CD4-positive, alpha-beta T cell treated with Interleukin-15 for 1 hour (primary cell): ENCODE measurements at regions not wholly inside any gene's neighbourhood (a gene's known extent, or its start where the extent isn't known, plus 50 kb on each side); places are given as distances from the start of the nearest gene placed in this dataset.
A peak's percentile ranks its signal among the peaks of the same experiment; 100 is the strongest.
"Not testable (repeated sequence)": the region's sequence is repeated elsewhere in the genome, so short reads cannot be mapped to it uniquely, and the experiment has no call there.

Experiments
- DNase-seq: peaks from one replicate; pipeline ENCODE4 v3.0.0-alpha.2; 2020

DNA sequence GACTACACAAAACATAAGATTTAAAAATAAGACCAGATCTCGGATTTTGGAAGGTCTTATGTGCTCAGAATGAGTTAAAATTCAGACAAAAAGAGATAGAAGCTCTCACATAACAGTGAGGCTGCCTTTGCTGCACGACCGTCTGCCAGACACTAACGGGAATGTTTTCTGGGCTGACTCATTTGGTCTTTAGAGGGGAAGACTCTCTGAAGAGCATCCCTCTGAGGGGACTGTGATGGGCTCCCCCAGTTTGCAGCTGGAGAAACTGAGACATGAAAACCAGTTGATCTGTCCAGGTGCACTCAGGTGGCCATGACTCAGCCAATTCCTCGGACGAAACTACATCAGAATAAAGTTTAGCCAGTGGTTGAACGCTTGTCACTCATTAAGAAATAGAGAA is 153.9 kb downstream of the RNASET2 start:
- no peak for DNase-seq

GRCh38 chr6:166800137-166800536 is 156.2 kb downstream of the RNASET2 start:
- DNase-seq = no peak

- no peak for DNase-seq
These were observed 157.7 kb downstream of the RNASET2 start for GRCh38 chr6:166798652-166799051.

GRCh38 chr6:166796610-166797009 is 159.7 kb downstream of the RNASET2 start:
- no peak for DNase-seq

DNA sequence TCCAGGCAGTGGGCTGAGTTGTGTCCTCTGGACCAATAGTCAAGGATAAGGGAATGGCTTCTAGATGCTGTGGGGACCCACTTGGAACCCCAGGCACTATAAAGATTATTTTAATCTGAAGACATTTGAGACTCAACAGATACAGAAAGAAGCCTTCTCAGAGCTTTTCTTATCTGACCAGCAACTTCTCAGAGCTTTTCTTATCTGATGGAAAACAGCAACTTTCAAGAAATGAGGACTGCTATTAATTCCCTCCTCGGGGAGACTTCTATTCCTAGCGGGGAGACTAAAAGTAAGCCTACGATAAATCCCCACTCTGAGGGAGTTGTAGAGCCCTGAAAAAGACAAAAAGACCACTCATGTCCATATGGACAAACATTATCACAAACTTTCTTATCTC is 160.5 kb downstream of the RNASET2 start:
- no peak for DNase-seq

- not testable (repeated sequence) for DNase-seq
These were observed 163.8 kb upstream of the RPS6KA2 start for GRCh38 chr6:166790808-166791207.

DNA sequence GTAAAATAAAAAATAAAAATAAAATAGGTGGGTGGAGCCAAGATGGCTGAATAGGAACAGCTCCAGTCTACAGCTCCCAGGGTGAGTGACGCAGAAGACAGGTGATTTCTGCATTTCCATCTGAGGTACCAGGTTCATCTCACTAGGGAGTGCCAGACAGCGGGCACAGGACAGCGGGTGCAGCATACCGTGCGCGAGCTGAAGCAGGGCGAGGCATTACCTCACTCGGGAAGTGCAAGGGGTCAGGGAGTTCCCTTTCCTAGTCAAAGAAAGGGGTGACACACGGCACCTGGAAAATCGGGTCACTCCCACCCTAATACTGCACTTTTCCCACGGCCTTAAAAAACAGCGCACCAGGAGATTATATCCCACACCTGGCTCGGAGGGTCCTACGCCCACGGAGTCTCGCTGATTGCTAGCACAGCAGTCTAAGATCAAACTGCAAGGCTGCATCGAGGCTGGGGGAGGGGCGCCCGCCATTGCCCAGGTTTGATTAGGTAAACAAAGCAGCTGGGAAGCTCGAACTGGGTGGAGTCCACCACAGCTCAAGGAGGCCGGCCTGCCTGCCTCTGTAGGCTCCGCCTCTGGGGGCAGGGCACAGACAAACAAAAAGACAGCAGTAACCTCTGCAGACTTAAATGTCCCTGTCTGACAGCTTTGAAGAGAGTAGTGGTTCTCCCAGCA is 161.9 kb upstream of the RPS6KA2 start:
- DNase-seq = not testable (repeated sequence)

GRCh38 chr6:166786704-166787293 is 159.7 kb upstream of the RPS6KA2 start:
- no peak for DNase-seq

DNA sequence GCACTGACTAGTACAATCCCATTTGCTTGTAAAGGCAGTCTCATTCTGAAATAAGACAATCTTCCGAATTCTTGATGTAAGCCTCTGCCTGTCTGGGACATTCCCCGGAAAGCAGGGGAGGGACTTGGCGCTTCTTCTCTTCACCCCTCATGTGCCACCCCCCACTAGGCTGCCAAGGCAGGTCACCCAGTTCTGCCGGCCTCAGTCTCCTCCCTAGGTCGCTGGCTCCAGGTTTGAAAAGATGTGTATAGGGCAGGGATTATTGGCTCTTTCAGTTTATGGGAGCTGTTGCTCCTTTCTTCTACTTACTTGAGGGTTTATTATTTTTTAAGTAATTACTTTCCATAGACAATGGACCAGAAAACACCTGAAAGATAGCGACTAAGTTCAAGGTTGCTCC is 158.1 kb upstream of the RPS6KA2 start:
- DNase-seq = no peak

DNA sequence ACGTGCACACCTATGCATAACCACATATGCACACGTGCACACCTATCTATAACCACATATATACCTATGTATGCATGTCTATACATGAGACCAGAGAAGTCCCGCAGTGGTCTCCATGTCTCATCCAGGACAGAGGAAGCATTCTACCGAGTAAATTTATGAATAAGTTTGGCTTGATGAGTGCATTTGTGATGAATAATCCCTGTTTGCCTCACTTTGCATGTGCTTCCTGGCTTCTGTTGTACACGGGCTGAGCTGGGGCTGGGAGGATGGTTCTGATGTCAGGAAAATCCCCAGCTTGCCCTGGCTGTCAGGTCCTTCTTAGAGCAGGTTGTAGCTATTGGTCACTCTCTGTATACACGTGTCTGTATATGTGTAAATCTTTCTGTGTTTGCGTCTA is 157.6 kb upstream of the RPS6KA2 start:
- DNase-seq = no peak

DNA sequence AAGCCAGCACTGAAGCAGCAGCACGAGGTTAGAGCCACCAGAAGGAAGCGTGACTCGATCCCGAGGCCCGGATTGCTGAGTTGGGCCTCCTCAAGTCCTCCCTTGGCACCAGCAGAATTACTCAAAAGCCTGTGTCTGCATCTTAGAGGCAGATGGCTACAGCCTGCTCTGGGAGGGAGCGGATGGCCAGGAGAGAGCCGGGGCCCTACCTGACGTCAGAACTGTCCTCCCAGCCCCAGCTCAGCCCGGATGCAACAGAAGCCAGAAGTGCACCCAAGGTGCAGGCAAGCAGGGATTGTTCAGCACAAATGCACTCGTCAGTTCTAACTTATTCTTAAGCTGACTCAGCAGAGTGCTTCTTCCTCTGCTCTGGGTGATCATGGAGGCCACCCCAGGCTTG is 155.5 kb upstream of the RPS6KA2 start:
- no peak for DNase-seq

GRCh38 chr6:166781331-166781730 is 154.3 kb upstream of the RPS6KA2 start:
- no peak for DNase-seq

GRCh38 chr6:166779963-166780683 is 153.1 kb upstream of the RPS6KA2 start:
- no peak for DNase-seq

- DNase-seq = no peak
These were observed 152.3 kb upstream of the RPS6KA2 start for GRCh38 chr6:166779381-166779780.

DNA sequence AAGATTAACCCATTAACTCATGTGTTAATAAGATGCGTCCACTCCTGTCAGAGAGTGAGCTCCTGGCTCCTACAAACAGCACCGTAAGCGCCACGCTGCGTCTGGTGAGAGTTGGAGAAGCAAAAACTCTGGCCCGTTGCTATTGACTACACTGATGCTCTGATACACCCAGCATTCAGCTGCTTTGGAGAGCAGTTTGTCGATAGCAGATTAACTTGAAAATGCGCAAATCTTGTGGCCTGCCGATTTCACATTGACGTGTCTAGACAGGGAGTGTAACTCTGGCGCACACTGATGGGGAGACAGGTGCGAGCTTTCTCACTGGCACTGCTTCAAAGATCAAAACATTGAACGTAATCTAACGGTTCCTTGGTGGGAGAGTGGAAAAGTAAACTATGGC is 151.7 kb upstream of the RPS6KA2 start:
- DNase-seq = no peak

DNA sequence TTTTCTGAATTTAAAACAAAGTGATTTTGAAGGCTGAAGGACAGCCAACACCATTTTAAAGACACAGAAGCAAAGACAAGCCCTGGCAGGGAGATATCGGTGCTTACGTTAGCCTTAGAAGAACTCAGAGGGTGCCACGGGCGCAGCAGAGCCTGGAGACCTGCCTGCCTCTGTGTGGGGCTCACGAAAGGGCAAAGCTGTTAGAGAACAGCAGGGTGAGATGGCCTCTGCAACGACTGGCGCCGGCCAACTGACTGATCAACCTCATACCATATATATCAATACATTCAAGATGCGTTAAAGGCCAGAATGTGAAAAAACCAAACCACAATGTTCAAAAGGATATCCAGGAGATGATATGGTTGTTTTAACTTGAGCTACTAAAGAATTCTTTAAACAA is 151.0 kb upstream of the RPS6KA2 start:
- no peak for DNase-seq

DNA sequence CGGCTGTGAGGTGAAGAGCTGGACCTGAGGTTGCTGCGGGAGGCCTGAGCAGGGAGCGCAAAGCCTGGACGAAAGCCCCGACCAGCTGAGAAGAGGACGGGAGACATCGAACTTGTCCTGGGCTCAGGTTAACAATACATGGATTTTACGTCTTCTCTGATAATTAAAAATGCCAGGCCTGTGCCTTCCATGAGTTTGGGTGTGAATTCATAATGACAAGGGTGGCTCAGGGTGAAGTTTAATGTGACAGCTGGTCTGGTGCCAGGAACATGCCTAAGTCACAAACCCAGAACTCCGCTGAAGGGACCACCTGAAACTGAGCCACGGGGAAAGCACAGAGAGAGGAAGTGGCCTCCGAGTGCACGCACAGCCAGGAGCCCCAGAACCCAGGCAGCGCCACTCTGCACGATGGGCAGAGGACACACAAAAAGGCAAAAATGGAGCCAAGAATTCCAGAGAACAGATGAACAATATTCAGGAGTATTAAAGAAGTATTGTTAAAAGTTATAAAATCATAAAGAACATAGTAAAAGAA is 150.1 kb upstream of the RPS6KA2 start:
- DNase-seq = no peak

GRCh38 chr6:166776571-166776970 is 149.5 kb upstream of the RPS6KA2 start:
- no peak for DNase-seq

DNA sequence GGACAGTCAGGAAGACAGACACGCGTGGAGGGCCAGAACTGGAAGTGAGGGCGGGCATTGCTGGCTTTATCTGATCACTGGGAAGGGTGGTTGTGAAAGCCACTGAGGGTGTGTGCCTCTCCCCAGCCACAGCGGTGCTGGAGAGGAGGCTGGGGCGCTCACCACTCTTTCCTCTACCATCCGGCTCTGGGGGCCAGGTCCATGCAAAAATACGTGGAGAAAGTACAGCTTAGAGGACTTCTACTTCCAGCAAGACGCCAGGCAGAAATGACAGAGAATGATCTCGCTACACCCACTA is 148.8 kb upstream of the RPS6KA2 start:
- DNase-seq = no peak

DNA sequence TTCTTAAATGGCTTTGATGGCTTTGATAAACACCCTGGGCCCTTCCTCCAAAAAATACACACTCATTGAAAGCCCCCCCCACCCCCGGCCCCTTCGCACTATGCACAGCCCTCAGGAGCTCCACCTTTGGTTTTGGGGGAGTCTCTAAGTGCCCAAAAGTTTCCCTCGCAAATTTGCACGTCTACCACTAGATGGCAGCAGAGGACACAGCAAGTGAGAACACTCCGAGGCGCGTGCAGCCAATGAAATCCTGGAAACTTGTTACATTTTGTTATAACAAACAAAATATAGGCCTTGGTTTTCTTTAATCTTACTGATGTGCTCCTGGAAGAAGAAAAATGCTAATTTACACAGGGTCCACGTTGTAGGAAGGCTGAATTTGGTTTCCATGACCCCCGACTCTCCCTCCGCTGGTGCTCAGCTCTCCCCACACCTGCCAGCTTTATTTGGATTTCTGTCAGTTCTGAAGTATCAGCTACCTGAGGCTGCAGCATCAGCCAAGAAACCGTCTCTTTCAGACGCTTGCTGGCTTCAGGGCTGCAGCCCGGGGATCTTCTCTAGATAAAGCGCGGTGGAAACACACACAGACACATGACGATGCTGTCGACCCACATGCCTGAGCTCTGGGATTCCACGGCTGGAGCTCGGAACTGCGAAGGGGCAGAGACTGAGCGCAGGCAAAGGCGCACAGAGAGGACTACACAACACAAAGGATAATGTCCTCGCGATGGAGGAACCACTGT is 148.3 kb upstream of the RPS6KA2 start:
- DNase-seq = peak; percentile 62

- DNase-seq = no peak
These were observed 147.7 kb upstream of the RPS6KA2 start for GRCh38 chr6:166774770-166775169.

GRCh38 chr6:166774292-166774691 is 147.2 kb upstream of the RPS6KA2 start:
- no peak for DNase-seq

GRCh38 chr6:166772518-166772917 is 145.5 kb upstream of the RPS6KA2 start:
- DNase-seq = no peak

DNA sequence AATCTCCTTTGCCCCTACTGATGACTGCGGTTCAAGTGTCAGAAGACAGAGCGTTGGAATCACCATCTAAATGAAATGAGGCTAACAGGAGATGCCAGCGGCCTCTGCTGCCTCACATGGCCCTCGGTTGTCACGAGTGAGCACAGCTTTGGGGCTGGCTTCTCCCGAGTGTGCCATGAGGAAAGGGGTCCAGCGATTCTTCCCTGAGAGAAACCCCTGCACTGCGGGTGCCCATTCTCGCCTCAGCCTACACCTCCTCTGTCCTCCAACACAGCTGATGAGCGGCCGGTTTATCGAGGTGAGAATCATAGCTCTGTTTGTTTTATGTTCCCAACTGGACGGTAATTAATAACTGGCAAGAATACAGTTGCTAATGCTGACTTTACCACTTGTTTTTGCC is 144.7 kb upstream of the RPS6KA2 start:
- no peak for DNase-seq
